ENCODE measurements at regions not wholly inside any gene's neighbourhood (a gene's known extent, or its start where the extent isn't known, plus 50 kb on each side); places are given as distances from the start of the nearest gene placed in this dataset.

- TF ChIP-seq NFRKB (IDR thresholded peaks at IDR 0.05) (no peak), PKNOX1 (IDR thresholded peaks at IDR 0.05) (no peak), HDGF (IDR thresholded peaks at IDR 0.05; ENCODE audit: borderline replicate concordance) (no peak), ZNF384 (IDR thresholded peaks at IDR 0.05) (no peak), LEF1 (IDR thresholded peaks at IDR 0.05; ENCODE audit: borderline replicate concordance) (no peak), FOXA1 (IDR thresholded peaks at IDR 0.05) (no peak), FOXM1 (IDR thresholded peaks at IDR 0.05; ENCODE audit: borderline replicate concordance) (no peak), ARNT (IDR thresholded peaks at IDR 0.05) (no peak)
- CTCF ChIA-PET = no interaction called here
- POLR2A ChIA-PET = no interaction called here
- DNase-seq (ENCODE audit: extremely low spot score) = no peak
Observed at GRCh38 chr16:79265196-79265595, 335.3 kb downstream of the MAF start.

GRCh38 chr16:79264237-79265109 lies 336.1 kb downstream of the MAF start:
- TF ChIP-seq PKNOX1 (IDR thresholded peaks at IDR 0.05) (no peak), ELF4 (IDR thresholded peaks at IDR 0.05) (no peak), SP1 (IDR thresholded peaks at IDR 0.05) (no peak), BHLHE40 (IDR thresholded peaks at IDR 0.05; ENCODE audit: borderline replicate concordance) (no peak), FOXK2 (IDR thresholded peaks at IDR 0.05) (no peak), NFRKB (IDR thresholded peaks at IDR 0.05) (no peak), L3MBTL2 (conservative IDR thresholded peaks at IDR 0.05) (no peak), ARNT (IDR thresholded peaks at IDR 0.05) (no peak), LEF1 (IDR thresholded peaks at IDR 0.05; ENCODE audit: borderline replicate concordance) (no peak), SUZ12 (IDR thresholded peaks at IDR 0.05) (no peak), FOXM1 (IDR thresholded peaks at IDR 0.05; ENCODE audit: borderline replicate concordance) (no peak)
- POLR2A ChIA-PET = no interaction called here
- DNase-seq (ENCODE audit: extremely low spot score) = no peak
- CTCF ChIA-PET = no interaction called here

- POLR2A ChIA-PET = no interaction called here
- TF ChIP-seq SP1 (IDR thresholded peaks at IDR 0.05) (no peak), TARDBP (IDR thresholded peaks at IDR 0.05) (no peak), FOXM1 (IDR thresholded peaks at IDR 0.05; ENCODE audit: borderline replicate concordance) (no peak), ZNF384 (IDR thresholded peaks at IDR 0.05) (no peak), FOXK2 (IDR thresholded peaks at IDR 0.05) (no peak), L3MBTL2 (conservative IDR thresholded peaks at IDR 0.05) (no peak), HDGF (IDR thresholded peaks at IDR 0.05; ENCODE audit: borderline replicate concordance) (no peak), LEF1 (IDR thresholded peaks at IDR 0.05; ENCODE audit: borderline replicate concordance) (no peak), ELF4 (IDR thresholded peaks at IDR 0.05) (no peak), BHLHE40 (IDR thresholded peaks at IDR 0.05; ENCODE audit: borderline replicate concordance) (no peak), FOXA1 (IDR thresholded peaks at IDR 0.05) (no peak)
- no peak for DNase-seq (ENCODE audit: extremely low spot score)
- CTCF ChIA-PET = no interaction called here
Observed at GRCh38 chr16:79263425-79263824, 337.1 kb downstream of the MAF start.

Measured in HEK293T (cell line).